AG04450 (cell line): ENCODE measurements at regions not wholly inside any gene's neighbourhood (a gene's known extent, or its start where the extent isn't known, plus 50 kb on each side); places are given as distances from the start of the nearest gene placed in this dataset.
"Not testable (repeated sequence)": the region's sequence is repeated elsewhere in the genome, so short reads cannot be mapped to it uniquely, and the experiment has no call there.

Source experiments
- CTCF ChIA-PET: fragments of 300-600, 350-600 bp; formaldehyde crosslinking; extraction: SDS; loops from one replicate; lab custom pipeline; 2022; ENCODE audit warnings: antibody characterized with exemption, inconsistent platforms; lab: Charles Lee
- POLR2A ChIA-PET: fragments of 350-600 bp; formaldehyde crosslinking; extraction: SDS; loops from one replicate; lab custom pipeline; 2021; ENCODE audit warnings: antibody characterized with exemption, inconsistent platforms; lab: Yijun Ruan, JAX
- DNase-seq: peaks from one replicate; pipeline ENCODE4 v3.0.0-alpha.2; 2011; ENCODE audit warnings: low read depth, low spot score
- H3K27ac ChIP-seq: one replicate; pipeline ENCODE4 v1.5.1; 2012; ENCODE audit warnings: low read depth, low read length, control low read depth
- H3K27me3 ChIP-seq: one replicate; pipeline ENCODE4 v1.6.0; 2012; ENCODE audit warnings: low read length; ENCODE audit not compliant: control insufficient read depth, insufficient read depth
- H3K4me3 ChIP-seq: 2 replicates; pipeline ENCODE4 v1.5.1; 2011; ENCODE audit warnings: mild to moderate bottlenecking, low read depth, low read length, control low read depth
- H3K9me3 ChIP-seq: 2 replicates; pipeline ENCODE4 v1.5.1; 2012; ENCODE audit warnings: low read length; ENCODE audit not compliant: control insufficient read depth, insufficient read depth
- CTCF ChIP-seq: IDR thresholded peaks from 2 replicates; pipeline ENCODE4 v1.5.1; 2011; ENCODE audit warnings: low read depth, low read length, control low read depth, inconsistent platforms

GRCh38 chr2:40032650-40033319 lies 253.7 kb upstream of the THUMPD2 start:
- Histone ChIP-seq H3K4me3 (no peak overlapping the region), H3K27me3 (no peaks in the 10 kb centered on the region), H3K9me3 (peaks cover 14% of the 10 kb centered on the region), H3K27ac (peak overlapping the region; percentile 77)
- POLR2A ChIA-PET: interaction anchor here (0.7 to 1.9 kb wide), 2 partner anchors 9 to 95 kb away, joined by 4 to 5 read pairs; no protein-coding TSS in a partner anchor
- TF ChIP-seq CTCF: no peak
- no peak for DNase-seq
- CTCF ChIA-PET: interaction anchor here (0.7 to 2.1 kb wide), 3 partner anchors 67 to 104 kb away, joined by 3 to 5 read pairs (median 3); no protein-coding TSS in a partner anchor

GRCh38 chr2:40030456-40030975 lies 251.5 kb upstream of the THUMPD2 start:
- ChIA-PET POLR2A (no interaction called here), CTCF (no interaction called here)
- TF ChIP-seq CTCF: no peak
- Histone ChIP-seq H3K4me3 (no peak overlapping the region), H3K9me3 (peaks cover 13% of the 10 kb centered on the region), H3K27me3 (no peaks in the 10 kb centered on the region), H3K27ac (no peak overlapping the region)
- DNase-seq: no peak

- POLR2A ChIA-PET: no interaction called here
- Histone ChIP-seq H3K27ac (no peak overlapping the region), H3K9me3 (no peaks in the 10 kb centered on the region; the same call in 1 of the 2 replicates)
Observed at GRCh38 chr2:40028792-40029488, 249.9 kb upstream of the THUMPD2 start.

GRCh38 chr2:40027968-40028367 lies 248.9 kb upstream of the THUMPD2 start:
- ChIA-PET POLR2A (no interaction called here), CTCF (no interaction called here)
- Histone ChIP-seq H3K9me3 (no peaks in the 10 kb centered on the region; the same call in 1 of the 2 replicates), H3K27me3 (no peaks in the 10 kb centered on the region), H3K27ac (no peak overlapping the region), H3K4me3 (no peak overlapping the region)
- DNase-seq: no peak
- no peak for TF ChIP-seq CTCF

More at GRCh38 chr2:40028792-40029488, 249.9 kb upstream of the THUMPD2 start:
- no peak for TF ChIP-seq CTCF
- H3K4me3 ChIP-seq: no peak overlapping the region
- no peak for DNase-seq
- CTCF ChIA-PET: no interaction called here
- H3K27me3 ChIP-seq: no peaks in the 10 kb centered on the region

GRCh38 chr2:40025276-40025675 lies 246.2 kb upstream of the THUMPD2 start:
- POLR2A ChIA-PET, CTCF ChIA-PET, H3K4me3 ChIP-seq, H3K27me3 ChIP-seq, H3K27ac ChIP-seq, DNase-seq: not testable (repeated sequence)
- peaks cover 12% of the 10 kb centered on the region for H3K9me3 ChIP-seq
